GM21423 (cell line): ENCODE measurements at regions not wholly inside any gene's neighbourhood (a gene's known extent, or its start where the extent isn't known, plus 50 kb on each side); places are given as distances from the start of the nearest gene placed in this dataset.
"Not testable (repeated sequence)": the region's sequence is repeated elsewhere in the genome, so short reads cannot be mapped to it uniquely, and the experiment has no call there.

Experiments used
- ATAC-seq: cut with Tn5 transposase; IDR thresholded peaks from one replicate; pipeline ENCODE4 v1.9.1; 2021; ENCODE audit warnings: mild to moderate bottlenecking, moderate library complexity; ENCODE audit not compliant: unreplicated experiment

- no peak for ATAC-seq
These were observed 791.7 kb downstream of the AACS start for GRCh38 chr12:125856896-125857295.

DNA sequence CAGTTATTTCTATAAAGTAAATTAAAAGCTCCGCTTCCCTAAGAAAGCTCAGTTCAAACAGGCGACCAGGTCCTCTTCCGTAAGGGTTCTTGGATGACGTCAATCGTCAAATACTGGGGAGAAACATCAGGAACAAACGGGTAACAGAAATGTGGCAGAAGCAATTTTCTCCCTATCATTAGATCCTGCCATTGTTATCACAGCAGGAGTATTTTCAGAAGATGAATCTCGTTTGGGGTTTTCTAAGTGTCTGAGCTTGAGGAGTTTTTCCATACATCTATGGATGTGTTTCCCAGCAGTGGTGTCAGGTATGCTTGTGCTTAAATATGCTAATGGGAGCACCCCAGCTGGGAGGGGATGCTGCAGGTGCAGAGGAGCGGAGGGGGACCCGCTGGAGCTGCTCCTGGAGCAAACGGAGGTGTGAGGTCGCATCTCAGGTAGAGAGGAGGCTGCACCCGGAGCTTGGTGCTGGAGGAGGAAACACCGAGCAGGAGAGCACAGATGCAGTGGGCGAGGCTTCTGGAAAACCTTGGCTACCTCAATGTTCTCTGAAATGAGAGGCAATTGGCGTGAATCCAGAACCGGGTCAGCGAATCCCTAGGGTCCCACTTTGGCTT, 795.5 kb downstream of the AACS start:
- no peak for ATAC-seq

DNA sequence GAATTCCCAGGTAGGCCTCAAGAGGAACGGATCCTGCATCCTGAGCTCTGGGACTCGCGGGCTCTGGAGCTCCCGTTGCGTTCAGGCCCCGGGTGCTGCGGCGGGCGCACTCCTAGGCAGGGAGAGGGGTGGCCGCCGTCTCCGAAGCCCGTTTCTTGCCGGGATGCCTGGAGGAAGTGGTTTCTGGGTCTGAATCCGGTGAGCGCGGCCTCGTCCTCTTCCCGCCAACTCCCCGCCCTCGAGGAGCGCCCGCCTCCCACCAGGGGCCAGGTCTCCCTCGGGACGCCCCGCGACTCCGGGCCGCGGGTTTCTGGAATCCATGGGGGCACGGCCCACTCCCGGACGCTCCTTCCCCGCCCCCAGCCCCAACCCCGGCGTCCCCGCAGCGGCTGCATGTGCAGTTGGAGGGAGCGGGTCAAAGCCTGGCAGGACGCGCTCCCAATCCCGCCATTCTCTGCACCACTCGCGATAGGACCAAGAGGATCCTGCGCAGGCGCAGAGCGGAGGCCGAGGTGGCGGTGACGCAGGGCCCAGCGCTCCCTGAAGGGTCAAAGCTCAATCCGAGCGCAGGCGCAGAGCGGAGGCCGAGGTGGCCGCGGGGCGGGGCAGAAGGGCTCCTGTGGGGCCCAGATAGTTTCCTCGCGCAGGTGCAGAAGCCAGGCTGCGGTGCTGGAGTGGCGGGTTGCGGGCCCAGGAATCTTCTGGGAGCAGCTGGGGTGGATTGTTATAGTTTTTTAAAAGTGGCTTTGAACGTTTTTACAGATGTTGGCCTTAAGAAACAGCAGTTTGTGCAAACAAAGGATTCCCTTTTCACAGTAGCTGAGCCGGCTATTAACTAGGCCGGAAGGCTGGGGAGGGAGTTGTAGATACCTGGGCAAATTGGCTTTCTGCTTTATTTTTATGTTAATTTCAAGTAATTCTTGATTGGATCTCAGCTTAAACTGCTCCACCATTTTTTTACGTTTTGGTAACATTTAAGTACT, 796.4 kb downstream of the AACS start:
- ATAC-seq = no peak

- ATAC-seq = not testable (repeated sequence)
These were observed 800.0 kb downstream of the AACS start for GRCh38 chr12:125865236-125865635.

DNA sequence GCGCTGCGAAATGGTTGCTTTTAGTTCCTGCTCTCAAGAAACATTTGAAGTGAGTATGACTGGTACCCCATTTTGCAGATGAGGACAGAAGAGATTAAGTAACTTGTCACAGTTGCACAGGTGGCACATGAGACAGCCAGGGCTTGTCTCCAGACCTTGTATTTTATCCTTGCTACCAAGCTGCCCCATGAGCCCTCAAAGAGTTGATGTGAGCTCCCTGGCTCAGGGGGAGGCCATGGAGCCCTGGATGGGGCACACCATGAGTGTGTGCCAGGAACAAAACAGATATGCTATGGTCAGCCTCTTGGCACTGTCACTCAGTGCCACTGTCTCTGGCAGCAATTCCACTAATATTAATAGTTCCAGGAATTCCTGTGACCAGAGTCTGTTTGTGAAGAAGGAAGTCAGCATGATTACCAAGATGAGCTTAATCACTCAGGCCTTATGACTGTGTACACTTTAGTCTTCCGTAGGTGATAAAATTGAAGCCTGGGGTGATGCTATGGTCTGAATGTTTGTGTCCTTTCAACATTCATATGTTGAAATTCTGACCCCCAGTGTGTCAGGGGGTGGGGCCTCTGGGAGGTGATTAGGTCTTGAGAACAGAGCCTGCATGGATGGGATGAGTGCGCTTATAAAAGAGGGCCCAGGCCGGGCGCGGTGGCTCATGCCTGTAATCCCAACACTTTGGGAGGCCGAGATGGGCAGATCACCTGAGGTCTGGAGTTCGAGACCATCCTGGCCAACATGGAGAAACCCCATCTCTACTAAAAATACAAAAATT, 806.8 kb downstream of the AACS start:
- ATAC-seq = no peak

GRCh38 chr12:125873016-125873415, 807.8 kb downstream of the AACS start:
- ATAC-seq = no peak

DNA sequence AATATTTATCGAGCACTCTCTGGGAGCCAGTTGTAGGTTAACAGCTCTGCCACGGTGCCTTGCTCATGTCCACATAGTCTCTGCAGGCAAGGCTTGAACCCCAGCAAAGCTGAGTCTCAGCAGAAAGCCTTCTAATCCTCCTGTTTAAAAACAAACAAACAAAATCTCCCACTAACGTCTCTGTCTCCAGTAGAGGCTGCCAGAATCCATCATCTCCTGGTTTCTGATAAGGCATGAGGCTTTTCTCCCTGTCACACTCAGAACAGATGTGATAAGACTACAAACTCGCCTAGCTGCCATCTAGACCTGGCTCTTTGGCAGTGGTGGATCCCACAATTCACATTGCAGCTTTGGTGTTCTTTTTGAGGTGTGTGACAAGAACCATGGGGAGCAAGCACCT, 813.2 kb downstream of the AACS start:
- ATAC-seq = no peak

DNA sequence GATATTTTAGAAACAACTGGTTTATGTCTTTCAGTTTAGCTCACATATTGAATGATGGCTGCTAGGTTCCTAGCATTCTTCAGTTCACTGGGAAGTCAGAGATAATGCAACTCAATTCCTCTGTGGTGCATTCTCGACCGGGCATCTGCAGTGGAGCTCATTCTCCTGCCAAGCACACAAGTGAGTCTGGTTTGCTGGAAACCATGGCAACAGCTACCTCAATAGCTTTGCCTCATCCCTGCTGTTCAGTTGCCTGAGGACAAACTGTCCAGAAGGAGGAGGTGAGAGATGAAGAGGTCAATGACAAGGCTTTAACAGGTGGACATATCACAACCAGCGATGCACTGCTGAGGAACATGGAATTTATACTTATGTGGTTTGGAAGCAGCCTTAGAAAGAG, 816.9 kb downstream of the AACS start:
- ATAC-seq = no peak

GRCh38 chr12:125888921-125889320, 823.7 kb downstream of the AACS start:
- ATAC-seq = no peak

- no peak for ATAC-seq
These were observed 824.5 kb downstream of the AACS start for GRCh38 chr12:125889742-125890141.

GRCh38 chr12:125890366-125890905, 825.2 kb downstream of the AACS start:
- no peak for ATAC-seq

DNA sequence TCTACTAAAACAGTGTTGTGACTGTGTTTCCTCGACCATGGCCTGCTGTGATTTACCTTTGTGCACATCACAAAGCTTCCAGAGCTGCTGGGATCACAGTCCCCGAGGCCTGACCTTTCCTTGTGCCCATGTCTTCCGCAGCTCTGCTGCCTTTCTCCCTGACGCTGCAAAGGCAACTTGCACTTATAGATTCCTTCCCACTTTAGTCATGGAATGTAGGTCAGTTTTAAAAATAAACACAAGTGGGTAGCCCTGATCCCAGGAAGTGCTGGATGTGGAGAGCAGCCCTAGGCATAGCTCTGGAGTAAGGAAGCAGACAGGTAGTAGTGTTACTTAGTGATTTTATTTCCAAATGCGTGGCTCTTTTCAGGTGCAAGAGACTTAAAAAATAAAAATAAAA, 825.7 kb downstream of the AACS start:
- no peak for ATAC-seq

GRCh38 chr12:125892276-125892675, 827.0 kb downstream of the AACS start:
- ATAC-seq = no peak

GRCh38 chr12:125902991-125903390, 837.8 kb downstream of the AACS start:
- no peak for ATAC-seq

GRCh38 chr12:125907351-125907750, 842.1 kb downstream of the AACS start:
- ATAC-seq = no peak

- ATAC-seq = no peak
These were observed 854.7 kb downstream of the AACS start for GRCh38 chr12:125919856-125920470.

GRCh38 chr12:125922330-125922729, 857.1 kb downstream of the AACS start:
- no peak for ATAC-seq

GRCh38 chr12:125936502-125936901, 871.3 kb downstream of the AACS start:
- no peak for ATAC-seq

DNA sequence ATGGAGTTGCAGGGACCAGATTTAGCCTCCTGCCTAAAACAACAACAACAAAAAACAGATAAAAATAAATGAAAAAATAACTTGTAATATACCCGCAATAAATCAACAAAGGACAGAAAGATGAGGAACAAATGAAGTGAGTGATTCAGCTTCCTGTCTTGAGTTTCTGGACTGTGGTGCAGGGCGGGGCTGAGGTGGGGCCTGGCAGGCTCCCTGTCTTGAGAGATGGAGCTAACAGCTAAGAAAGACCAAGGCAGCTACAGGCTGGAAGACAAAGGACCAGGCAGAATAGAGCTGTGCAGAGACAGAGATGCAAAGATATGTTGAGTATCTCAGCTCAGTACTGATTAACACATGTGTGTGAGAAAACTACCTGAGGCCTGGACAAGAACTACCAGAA, 879.2 kb downstream of the AACS start:
- ATAC-seq = no peak

- ATAC-seq = no peak
These were observed 884.2 kb downstream of the AACS start for GRCh38 chr12:125949471-125949870.

GRCh38 chr12:125954362-125954761, 889.1 kb downstream of the AACS start:
- ATAC-seq = no peak
